ENCODE measurements at regions not wholly inside any gene's neighbourhood (a gene's known extent, or its start where the extent isn't known, plus 50 kb on each side); places are given as distances from the start of the nearest gene placed in this dataset.

GRCh38 chrX:140944710-140945109 lies 57.7 kb upstream of the SPANXB1 start:
- TF ChIP-seq CTCF (IDR thresholded peaks at IDR 0.05) = no peak

- TF ChIP-seq CTCF (IDR thresholded peaks at IDR 0.05) = no peak
Measured at GRCh38 chrX:140948827-140949226, 53.6 kb upstream of the SPANXB1 start.

- no peak for TF ChIP-seq CTCF (IDR thresholded peaks at IDR 0.05)
Measured at GRCh38 chrX:140949233-140949632, 53.2 kb upstream of the SPANXB1 start.
